ENCODE measurements at regions not wholly inside any gene's neighbourhood (a gene's known extent, or its start where the extent isn't known, plus 50 kb on each side); places are given as distances from the start of the nearest gene placed in this dataset.

- peak in 1 of 3 donors; percentile 58 for DNase-seq (ENCODE audit: low read depth in 2 of 3, low spot score in 2 of 3)
Observed at GRCh38 chr4:176002007-176002613, 63.5 kb upstream of the WDR17 start.

DNA sequence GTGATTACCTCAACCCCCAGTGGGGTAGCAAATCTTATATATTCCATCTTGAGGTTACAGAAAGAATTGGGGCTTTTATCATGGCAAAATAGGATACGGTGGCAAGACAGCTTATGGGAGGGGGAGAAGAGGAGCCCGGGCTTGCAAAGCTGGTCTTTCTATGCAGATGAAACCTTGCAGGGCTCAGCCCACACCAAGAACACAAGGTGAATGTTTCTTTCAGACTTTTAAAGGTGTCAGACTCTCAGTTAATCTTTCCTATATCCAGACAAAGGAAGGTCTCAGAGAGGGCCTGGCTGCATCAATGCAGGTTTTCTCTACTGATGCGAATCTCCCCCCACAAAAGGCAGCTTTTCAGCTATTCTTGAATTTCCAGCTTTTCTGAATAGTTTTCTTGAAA is 59.9 kb upstream of the WDR17 start:
- DNase-seq (ENCODE audit: low read depth in 2 of 3, low spot score in 2 of 3), result no peak

- DNase-seq (ENCODE audit: low read depth in 2 of 3, low spot score in 2 of 3), result no peak
Observed at GRCh38 chr4:176009254-176009653, 56.4 kb upstream of the WDR17 start.

DNA sequence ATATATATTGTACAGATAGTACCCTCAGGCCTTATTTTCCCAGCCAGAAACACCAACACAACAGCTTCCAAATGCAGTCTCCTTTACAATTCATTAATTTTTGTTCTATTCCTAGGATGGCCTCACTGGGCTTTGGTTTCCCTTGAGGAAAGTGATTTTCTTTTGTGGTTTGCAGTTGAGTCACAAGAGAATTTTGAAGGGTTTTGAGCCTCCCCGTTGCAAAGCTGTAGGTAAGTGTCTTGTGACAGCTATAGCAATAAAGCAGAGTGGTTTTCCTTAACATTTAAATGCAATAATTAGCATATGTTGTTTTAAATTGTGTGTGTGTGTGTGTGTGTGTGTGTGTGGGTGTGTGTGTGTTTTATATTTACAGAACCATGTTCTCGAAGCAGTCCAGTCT is 54.1 kb upstream of the WDR17 start:
- DNase-seq (ENCODE audit: low read depth in 2 of 3, low spot score in 2 of 3), result no peak

DNA sequence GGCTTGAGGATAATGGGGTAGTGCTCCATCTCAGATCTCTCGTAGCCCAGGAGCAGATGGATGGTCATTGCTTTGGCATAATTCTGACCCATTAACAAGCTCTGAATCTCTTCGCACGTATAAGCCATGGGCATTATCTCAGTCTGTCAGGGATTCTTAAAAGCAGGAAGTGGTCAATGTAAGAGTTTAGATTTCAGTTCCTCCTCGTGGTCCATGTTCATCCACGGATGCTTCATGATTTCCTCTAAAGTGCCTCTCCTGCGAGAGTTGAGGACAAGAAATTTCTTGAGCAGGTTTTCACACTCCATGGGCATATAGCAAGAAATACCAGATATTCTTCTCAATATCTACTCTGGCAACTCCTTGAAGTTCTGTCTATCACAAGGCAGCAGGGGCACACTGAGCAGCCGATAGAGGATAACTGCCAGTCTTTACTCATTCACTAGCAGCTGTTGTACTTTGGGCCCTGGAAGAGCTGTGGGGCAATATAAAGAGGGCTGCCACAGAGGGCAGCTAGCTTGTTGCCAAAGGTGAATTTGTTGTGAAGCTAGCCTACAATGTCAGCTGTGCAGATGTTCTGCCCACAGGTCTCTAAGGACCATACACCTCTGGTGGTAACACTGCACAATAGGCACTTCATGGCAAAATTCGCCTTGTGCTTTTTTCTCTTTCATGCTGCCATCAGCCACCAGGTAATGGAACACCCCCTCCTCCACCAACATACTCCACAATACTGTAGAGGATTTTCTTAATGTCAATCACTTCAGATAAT is 52.0 kb upstream of the WDR17 start:
- peak in 1 of 3 donors; percentile 11 for DNase-seq (ENCODE audit: low read depth in 2 of 3, low spot score in 2 of 3)

- DNase-seq (ENCODE audit: low read depth in 2 of 3, low spot score in 2 of 3), result no peak
Observed at GRCh38 chr4:176014583-176015108, 51.0 kb upstream of the WDR17 start.

All from hematopoietic multipotent progenitor cell (in vitro differentiated cells).